ENCODE measurements at regions not wholly inside any gene's neighbourhood (a gene's known extent, or its start where the extent isn't known, plus 50 kb on each side); places are given as distances from the start of the nearest gene placed in this dataset.

- TF ChIP-seq RAD21 (IDR thresholded peaks at IDR 0.05; ENCODE audit: low read length) (no peak), YY1 (IDR thresholded peaks at IDR 0.05; ENCODE audit: low read depth) (no peak), CTCF (IDR thresholded peaks at IDR 0.05) (no peak), TEAD4 (IDR thresholded peaks at IDR 0.05; ENCODE audit: borderline replicate concordance, insufficient read depth) (no peak), MAX (IDR thresholded peaks at IDR 0.05; ENCODE audit: low read depth) (no peak), REST (IDR thresholded peaks at IDR 0.05; ENCODE audit: low read depth, low read length) (no peak), POLR2AphosphoS5 (IDR thresholded peaks at IDR 0.05; ENCODE audit: low read depth, low read length) (no peak)
Observed at GRCh38 chr14:58824106-58824505, 186.3 kb downstream of the DACT1 start.
